ENCODE measurements at regions not wholly inside any gene's neighbourhood (a gene's known extent, or its start where the extent isn't known, plus 50 kb on each side); places are given as distances from the start of the nearest gene placed in this dataset.

GRCh38 chr2:64859312-64860212, 129.6 kb upstream of the SLC1A4 start:
- peak; percentile 70 for DNase-seq

GRCh38 chr2:64860276-64860885, 128.8 kb upstream of the SLC1A4 start:
- DNase-seq = peak; percentile 11

- DNase-seq = no peak
Measured at GRCh38 chr2:64860936-64861335, 128.3 kb upstream of the SLC1A4 start.

- DNase-seq = no peak
Measured at GRCh38 chr2:64861452-64862397, 127.5 kb upstream of the SLC1A4 start.

- DNase-seq = peak; percentile 59
Measured at GRCh38 chr2:64862623-64863022, 126.6 kb upstream of the SLC1A4 start.

- DNase-seq = peak; percentile 12
Measured at GRCh38 chr2:64863097-64863820, 125.9 kb upstream of the SLC1A4 start.

- DNase-seq = peak; percentile 70
Measured at GRCh38 chr2:64865073-64865830, 123.9 kb upstream of the SLC1A4 start.

- DNase-seq = no peak
Measured at GRCh38 chr2:64865831-64866345, 123.3 kb upstream of the SLC1A4 start.

GRCh38 chr2:64866797-64867196, 122.4 kb upstream of the SLC1A4 start:
- no peak for DNase-seq

- no peak for DNase-seq
Measured at GRCh38 chr2:64867253-64867996, 121.8 kb upstream of the SLC1A4 start.

GRCh38 chr2:64869126-64869525, 120.1 kb upstream of the SLC1A4 start:
- DNase-seq = no peak

GRCh38 chr2:64873472-64873924, 115.7 kb upstream of the SLC1A4 start:
- DNase-seq = peak; percentile 71

- DNase-seq = no peak
Measured at GRCh38 chr2:64874593-64874992, 114.6 kb upstream of the SLC1A4 start.

- no peak for DNase-seq
Measured at GRCh38 chr2:64875368-64875767, 113.8 kb upstream of the SLC1A4 start.

- no peak for DNase-seq
Measured at GRCh38 chr2:64876137-64876647, 113.0 kb upstream of the SLC1A4 start.

GRCh38 chr2:64879745-64880144, 109.5 kb upstream of the SLC1A4 start:
- DNase-seq = no peak

GRCh38 chr2:64880193-64880951, 108.8 kb upstream of the SLC1A4 start:
- no peak for DNase-seq

GRCh38 chr2:64881037-64881492, 108.1 kb upstream of the SLC1A4 start:
- no peak for DNase-seq

GRCh38 chr2:64887565-64887964, 101.6 kb upstream of the SLC1A4 start:
- DNase-seq = no peak
